ENCODE measurements at regions not wholly inside any gene's neighbourhood (a gene's known extent, or its start where the extent isn't known, plus 50 kb on each side); places are given as distances from the start of the nearest gene placed in this dataset.

- Histone ChIP-seq H4K20me1 (ENCODE audit: insufficient read depth) (no peaks in the 10 kb centered on the region), H3K79me2 (ENCODE audit: low read depth) (no peaks in the 10 kb centered on the region), H2AFZ (no peak overlapping the region), H3K4me1 (replicated peaks; ENCODE audit: insufficient read depth) (no peaks in the 10 kb centered on the region), H3K4me3 (no peak overlapping the region), H3K9me3 (ENCODE audit: insufficient read depth, low read depth) (no peaks in the 10 kb centered on the region), H3K27me3 (ENCODE audit: insufficient read depth, low read depth) (no peaks in the 10 kb centered on the region), H3K4me2 (no peak overlapping the region), H3K27ac (no peak overlapping the region), H3F3A (ENCODE audit: insufficient read depth, low read depth) (no peaks in the 10 kb centered on the region), H3K36me3 (ENCODE audit: low read depth) (no peaks in the 10 kb centered on the region), H3K9me2 (ENCODE audit: insufficient read depth) (no peaks in the 10 kb centered on the region)
- POLR2A ChIA-PET (ENCODE audit: unreplicated experiment) = no interaction called here
- TF ChIP-seq CTCF (conservative IDR thresholded peaks at IDR 0.05) = no peak
- TF ChIP-seq EZH2 (IDR thresholded peaks at IDR 0.05; ENCODE audit: low read depth) = no peak
- DNase-seq = no peak
- intact Hi-C loops (cut with micrococcal nuclease; ENCODE audit: unreplicated experiment) = no loop called here
- CTCF ChIA-PET = no interaction called here
- BruUV-seq (replicated peaks) = no TSS peak
These were observed 220.2 kb upstream of the PLEKHG7 start for GRCh38 chr12:92482599-92482998.

- BruUV-seq (replicated peaks) = no TSS peak
- no peak for DNase-seq
- Histone ChIP-seq H3K9me3 (ENCODE audit: insufficient read depth, low read depth) (no peaks in the 10 kb centered on the region), H2AFZ (no peak overlapping the region), H3K36me3 (ENCODE audit: low read depth) (no peaks in the 10 kb centered on the region), H3K27me3 (ENCODE audit: insufficient read depth, low read depth) (no peaks in the 10 kb centered on the region), H3K4me3 (no peak overlapping the region), H3K4me1 (replicated peaks; ENCODE audit: insufficient read depth) (no peaks in the 10 kb centered on the region), H3F3A (ENCODE audit: insufficient read depth, low read depth) (no peaks in the 10 kb centered on the region), H4K20me1 (ENCODE audit: insufficient read depth) (no peaks in the 10 kb centered on the region), H3K9me2 (ENCODE audit: insufficient read depth) (no peaks in the 10 kb centered on the region), H3K79me2 (ENCODE audit: low read depth) (no peaks in the 10 kb centered on the region), H3K4me2 (no peak overlapping the region), H3K27ac (no peak overlapping the region)
- CTCF ChIA-PET = no interaction called here
- TF ChIP-seq EZH2 (IDR thresholded peaks at IDR 0.05; ENCODE audit: low read depth) (no peak), CTCF (conservative IDR thresholded peaks at IDR 0.05) (no peak)
- POLR2A ChIA-PET (ENCODE audit: unreplicated experiment) = no interaction called here
- intact Hi-C loops (cut with micrococcal nuclease; ENCODE audit: unreplicated experiment) = no loop called here
These were observed 221.7 kb upstream of the PLEKHG7 start for GRCh38 chr12:92481066-92481465.

GRCh38 chr12:92478692-92479091 lies 224.1 kb upstream of the PLEKHG7 start:
- Histone ChIP-seq H2AFZ (no peak overlapping the region), H3K4me2 (no peak overlapping the region), H3K4me1 (replicated peaks; ENCODE audit: insufficient read depth) (no peaks in the 10 kb centered on the region), H3K36me3 (ENCODE audit: low read depth) (no peaks in the 10 kb centered on the region), H3K4me3 (no peak overlapping the region), H3F3A (ENCODE audit: insufficient read depth, low read depth) (no peaks in the 10 kb centered on the region), H3K79me2 (ENCODE audit: low read depth) (no peaks in the 10 kb centered on the region), H4K20me1 (ENCODE audit: insufficient read depth) (no peaks in the 10 kb centered on the region), H3K9me2 (ENCODE audit: insufficient read depth) (no peaks in the 10 kb centered on the region), H3K27ac (no peak overlapping the region), H3K27me3 (ENCODE audit: insufficient read depth, low read depth) (no peaks in the 10 kb centered on the region), H3K9me3 (ENCODE audit: insufficient read depth, low read depth) (no peaks in the 10 kb centered on the region)
- TF ChIP-seq CTCF (conservative IDR thresholded peaks at IDR 0.05) (no peak), EZH2 (IDR thresholded peaks at IDR 0.05; ENCODE audit: low read depth) (no peak)
- BruUV-seq (replicated peaks) = no TSS peak
- DNase-seq = no peak
- ChIA-PET POLR2A (ENCODE audit: unreplicated experiment) (no interaction called here), CTCF (interaction anchor here (0.6 kb wide), 1 partner anchor 332 kb away, joined by 3 read pairs; no protein-coding TSS in a partner anchor)
- intact Hi-C loops (cut with micrococcal nuclease; ENCODE audit: unreplicated experiment) = no loop called here
